Suppressor macrophage treated with lipopolysaccharide for 1 hour (primary cell): ENCODE measurements at regions not wholly inside any gene's neighbourhood (a gene's known extent, or its start where the extent isn't known, plus 50 kb on each side); places are given as distances from the start of the nearest gene placed in this dataset.

ENCODE experiments used
- DNase-seq, 3 donors: peaks; one replicate each; pipeline ENCODE4 v3.0.0-alpha.2; 2020 to 2022

GRCh38 chr11:80084608-80085007 is 643.8 kb upstream of the TENM4 start:
- no peak for DNase-seq

GRCh38 chr11:80083531-80083951 is 642.7 kb upstream of the TENM4 start:
- no peak for DNase-seq

- DNase-seq: no peak
Observed at GRCh38 chr11:80082406-80082805, 641.6 kb upstream of the TENM4 start.

- DNase-seq: no peak
Observed at GRCh38 chr11:80077113-80077512, 636.3 kb upstream of the TENM4 start.

- no peak for DNase-seq
Observed at GRCh38 chr11:80074837-80075236, 634.0 kb upstream of the TENM4 start.

GRCh38 chr11:80066291-80066690 is 625.5 kb upstream of the TENM4 start:
- DNase-seq: no peak

GRCh38 chr11:80065086-80065485 is 624.3 kb upstream of the TENM4 start:
- no peak for DNase-seq

- DNase-seq: no peak
Observed at GRCh38 chr11:80061056-80061455, 620.2 kb upstream of the TENM4 start.

- no peak for DNase-seq
Observed at GRCh38 chr11:80054582-80055165, 613.8 kb upstream of the TENM4 start.

GRCh38 chr11:80048513-80048912 is 607.7 kb upstream of the TENM4 start:
- DNase-seq: no peak

- DNase-seq: no peak
Observed at GRCh38 chr11:80041136-80042000, 600.5 kb upstream of the TENM4 start.

GRCh38 chr11:80034801-80035200 is 594.0 kb upstream of the TENM4 start:
- no peak for DNase-seq

GRCh38 chr11:80031014-80031600 is 590.3 kb upstream of the TENM4 start:
- no peak for DNase-seq

- DNase-seq: no peak
Observed at GRCh38 chr11:80028998-80029397, 588.2 kb upstream of the TENM4 start.

- DNase-seq: no peak
Observed at GRCh38 chr11:80024119-80024518, 583.3 kb upstream of the TENM4 start.

GRCh38 chr11:80023386-80023785 is 582.6 kb upstream of the TENM4 start:
- DNase-seq: no peak

- no peak for DNase-seq
Observed at GRCh38 chr11:80010536-80010935, 569.7 kb upstream of the TENM4 start.

- no peak for DNase-seq
Observed at GRCh38 chr11:80009081-80009480, 568.3 kb upstream of the TENM4 start.

GRCh38 chr11:80007616-80008015 is 566.8 kb upstream of the TENM4 start:
- DNase-seq: no peak

GRCh38 chr11:79990141-79990540 is 549.3 kb upstream of the TENM4 start:
- DNase-seq: no peak

GRCh38 chr11:79982185-79982584 is 541.4 kb upstream of the TENM4 start:
- DNase-seq: no peak

GRCh38 chr11:79980916-79981315 is 540.1 kb upstream of the TENM4 start:
- DNase-seq: no peak

GRCh38 chr11:79973721-79974617 is 533.1 kb upstream of the TENM4 start:
- no peak for DNase-seq
